Smooth muscle cell (in vitro differentiated cells): ENCODE measurements at regions not wholly inside any gene's neighbourhood (a gene's known extent, or its start where the extent isn't known, plus 50 kb on each side); places are given as distances from the start of the nearest gene placed in this dataset.
"Not testable (repeated sequence)": the region's sequence is repeated elsewhere in the genome, so short reads cannot be mapped to it uniquely, and the experiment has no call there.

Experiments
- DNase-seq: peaks from one replicate; lab custom pipeline; 2025; ENCODE audit not compliant: unreplicated experiment; lab: John Stamatoyannopoulos, UW
- H2AFZ ChIP-seq: fragments of 200-600 bp; sonication (generic); 2 replicates; pipeline ENCODE4 v1.6.0; 2016; ENCODE audit warnings: antibody characterized with exemption, low read depth, mild to moderate bottlenecking
- H3F3A ChIP-seq: fragments of 200-600 bp; sonication (generic); 2 replicates; pipeline ENCODE4 v1.6.0; 2017; ENCODE audit warnings: antibody characterized with exemption, low read depth
- H3K27ac ChIP-seq: fragments of 200-600 bp; sonication (generic); 2 replicates; pipeline ENCODE4 v1.5.1; 2016; ENCODE audit warnings: low read depth, mild to moderate bottlenecking
- H3K27me3 ChIP-seq: fragments of 200-600 bp; sonication (generic); 2 replicates; pipeline ENCODE4 v1.6.1; 2016; ENCODE audit warnings: low read depth, mild to moderate bottlenecking
- H3K36me3 ChIP-seq: fragments of 200-600 bp; sonication (generic); 2 replicates; pipeline ENCODE4 v1.5.1; 2016; ENCODE audit warnings: low read depth
- H3K4me1 ChIP-seq: fragments of 200-600 bp; sonication (generic); 2 replicates; pipeline ENCODE4 v1.5.1; 2016; ENCODE audit warnings: low read depth
- H3K4me2 ChIP-seq: fragments of 200-600 bp; sonication (generic); 2 replicates; pipeline ENCODE4 v1.6.0; 2016; ENCODE audit warnings: mild to moderate bottlenecking
- H3K4me3 ChIP-seq: fragments of 200-600 bp; sonication (generic); 2 replicates; pipeline ENCODE4 v1.5.1; 2016; ENCODE audit warnings: mild to moderate bottlenecking
- H3K79me2 ChIP-seq: fragments of 200-600 bp; sonication (generic); 2 replicates; pipeline ENCODE4 v1.6.0; 2016; ENCODE audit warnings: low read depth, mild to moderate bottlenecking
- H3K9ac ChIP-seq: fragments of 200-600 bp; sonication (generic); 2 replicates; pipeline ENCODE4 v1.6.0; 2016; ENCODE audit warnings: low read depth
- H3K9me3 ChIP-seq: fragments of 200-600 bp; sonication (generic); replicated peaks from 2 replicates; pipeline ENCODE4 v1.5.1; 2016; ENCODE audit warnings: low read depth
- H4K20me1 ChIP-seq: fragments of 200-600 bp; sonication (generic); 2 replicates; pipeline ENCODE4 v1.6.0; 2016; ENCODE audit warnings: low read depth
- CTCF ChIP-seq: fragments of 200-600 bp; sonication (generic); IDR thresholded peaks from 2 replicates; pipeline ENCODE4 v1.5.1; 2017; ENCODE audit warnings: borderline replicate concordance, mild to moderate bottlenecking, antibody characterized with exemption; ENCODE audit not compliant: insufficient read depth, poor library complexity, severe bottlenecking
- WGBS: methylation state at CpG from one replicate; pipeline ENCODE4 v1.1.7; 2016; ENCODE audit warnings: low lambda C conversion rate; 5-methylcytosine and 5-hydroxymethylcytosine counted together

GRCh38 chr6:3966426-3966825 is 112.5 kb downstream of the FAM217A start:
- H3K9me3 ChIP-seq = no peaks in the 10 kb centered on the region
- H3K4me2 ChIP-seq = no peak overlapping the region
- H3K36me3 ChIP-seq = no peaks in the 10 kb centered on the region
- H3K27me3 ChIP-seq = no peaks in the 10 kb centered on the region
- no peaks in the 10 kb centered on the region for H3F3A ChIP-seq
- WGBS = over 99% methylated on average over 6 of the region's 9 CpGs
- DNase-seq = no peak
- TF ChIP-seq CTCF = no peak
- H4K20me1 ChIP-seq = no peaks in the 10 kb centered on the region
- H2AFZ ChIP-seq = no peak overlapping the region
- no peaks in the 10 kb centered on the region for H3K79me2 ChIP-seq
- no peaks in the 10 kb centered on the region for H3K4me1 ChIP-seq
- no peak overlapping the region for H3K4me3 ChIP-seq
- H3K27ac ChIP-seq = no peak overlapping the region
- H3K9ac ChIP-seq = no peak overlapping the region

- TF ChIP-seq CTCF = no peak
- H3K36me3 ChIP-seq = no peaks in the 10 kb centered on the region
- DNase-seq = no peak
- H4K20me1 ChIP-seq = no peaks in the 10 kb centered on the region
- H3K27me3 ChIP-seq = no peaks in the 10 kb centered on the region
- no peak overlapping the region for H3K4me2 ChIP-seq
- H3K27ac ChIP-seq = no peak overlapping the region
- no peaks in the 10 kb centered on the region for H3K79me2 ChIP-seq
- no peak overlapping the region for H3K9ac ChIP-seq
- H3F3A ChIP-seq = no peaks in the 10 kb centered on the region
- no peak overlapping the region for H2AFZ ChIP-seq
- H3K4me1 ChIP-seq = no peaks in the 10 kb centered on the region
- WGBS = 95% methylated on average over 5 of the region's 5 CpGs
- H3K4me3 ChIP-seq = no peak overlapping the region
- H3K9me3 ChIP-seq = no peaks in the 10 kb centered on the region
Measured at GRCh38 chr6:3970097-3970496, 108.8 kb downstream of the FAM217A start.

- not testable (repeated sequence) for DNase-seq, H3K4me1 ChIP-seq, H3K36me3 ChIP-seq, H2AFZ ChIP-seq, H3F3A ChIP-seq, H4K20me1 ChIP-seq, H3K27ac ChIP-seq, H3K9ac ChIP-seq, H3K4me3 ChIP-seq, H3K4me2 ChIP-seq, H3K79me2 ChIP-seq, H3K9me3 ChIP-seq, H3K27me3 ChIP-seq
- WGBS = 77% methylated on average over 3 of the region's 3 CpGs
Measured at GRCh38 chr6:3973152-3973551, 105.8 kb downstream of the FAM217A start.

- H3K4me2 ChIP-seq = no peak overlapping the region
- H2AFZ ChIP-seq = no peak overlapping the region
- no peaks in the 10 kb centered on the region for H3K4me1 ChIP-seq
- WGBS = 60% methylated on average over 16 of the region's 16 CpGs
- H4K20me1 ChIP-seq = no peaks in the 10 kb centered on the region
- H3K27ac ChIP-seq = no peak overlapping the region
- DNase-seq = no peak
- peak; percentile 67 for TF ChIP-seq CTCF
- H3K79me2 ChIP-seq = no peaks in the 10 kb centered on the region
- no peak overlapping the region for H3K9ac ChIP-seq
- H3K27me3 ChIP-seq = no peaks in the 10 kb centered on the region
- H3K9me3 ChIP-seq = no peaks in the 10 kb centered on the region
- H3K36me3 ChIP-seq = no peaks in the 10 kb centered on the region
- H3F3A ChIP-seq = no peaks in the 10 kb centered on the region
- H3K4me3 ChIP-seq = no peak overlapping the region
Measured at GRCh38 chr6:3977875-3978711, 100.8 kb downstream of the FAM217A start.

- not testable (repeated sequence) for H3K4me1 ChIP-seq, H3K79me2 ChIP-seq, H3K9me3 ChIP-seq, H4K20me1 ChIP-seq, H3K9ac ChIP-seq, H3K36me3 ChIP-seq, DNase-seq, H3F3A ChIP-seq, H3K4me3 ChIP-seq, H3K27me3 ChIP-seq, H2AFZ ChIP-seq, H3K4me2 ChIP-seq, H3K27ac ChIP-seq
- 90% methylated on average over 1 of the region's 1 CpG for WGBS
Measured at GRCh38 chr6:3978966-3979365, 100.0 kb downstream of the FAM217A start.
